ENCODE measurements at regions not wholly inside any gene's neighbourhood (a gene's known extent, or its start where the extent isn't known, plus 50 kb on each side); places are given as distances from the start of the nearest gene placed in this dataset.

GRCh38 chr3:144361002-144361401 is 389.4 kb downstream of the DIPK2A start:
- Histone ChIP-seq H3K4ac (ENCODE audit: low read depth, low read length) (no peak overlapping the region), H3K79me2 (ENCODE audit: insufficient read depth, low read length) (no peaks in the 10 kb centered on the region), H3K14ac (ENCODE audit: insufficient read depth, low read length) (no peak overlapping the region), H4K20me1 (ENCODE audit: control insufficient read depth, insufficient read depth, insufficient read length) (no peaks in the 10 kb centered on the region), H4K8ac (replicated peaks; ENCODE audit: insufficient read length, low read depth, low read length) (no peak overlapping the region), H3K56ac (ENCODE audit: insufficient read length, low read depth, low read length) (no peak overlapping the region), H3K4me1 (ENCODE audit: insufficient read depth, low read length) (no peaks in the 10 kb centered on the region), H2BK12ac (ENCODE audit: insufficient read length, low read depth, low read length) (no peak overlapping the region), H3K18ac (ENCODE audit: insufficient read length, low read depth, low read length) (no peak overlapping the region), H4K5ac (ENCODE audit: insufficient read length, low read depth, low read length) (no peak overlapping the region), H3K4me2 (ENCODE audit: insufficient read depth, insufficient read length, low read length) (no peak overlapping the region), H3K23me2 (ENCODE audit: insufficient read length, low read depth, low read length, poor library complexity, severe bottlenecking) (no peaks in the 10 kb centered on the region), H3K27ac (ENCODE audit: insufficient read length, low read depth, low read length) (no peak overlapping the region), H3K9me3 (ENCODE audit: control insufficient read depth, low read depth, low read length) (no peaks in the 10 kb centered on the region), H3T11ph (ENCODE audit: low read length) (no peak overlapping the region), H2BK5ac (ENCODE audit: insufficient read length, low read length) (no peak overlapping the region), H3K79me1 (ENCODE audit: insufficient read depth, low read depth, low read length, poor library complexity, severe bottlenecking) (no peaks in the 10 kb centered on the region), H2BK15ac (ENCODE audit: low read depth, low read length) (no peak overlapping the region), H2AFZ (ENCODE audit: low read length) (no peak overlapping the region), H3K23ac (ENCODE audit: insufficient read length, low read depth, low read length) (no peak overlapping the region), H4K91ac (ENCODE audit: insufficient read length, low read depth, low read length) (no peak overlapping the region), H2BK120ac (ENCODE audit: low read depth, low read length, poor library complexity, severe bottlenecking) (no peak overlapping the region), H2BK20ac (ENCODE audit: low read depth, low read length, poor library complexity, severe bottlenecking) (no peak overlapping the region), H2AK5ac (ENCODE audit: insufficient read length, low read length) (no peak overlapping the region), H3K27me3 (ENCODE audit: insufficient read depth, low read length) (no peaks in the 10 kb centered on the region), H3K9ac (ENCODE audit: extremely low read depth, insufficient read length, low read length) (no peak overlapping the region)
- H3K27ac Mint-ChIP-seq, result no peak overlapping the region
- H3K9me3 Mint-ChIP-seq, result peaks cover 0 to under 1% of the 10 kb centered on the region in 2 experiments; a peak in 2 of 5 replicates
- no peak overlapping the region for H3K4me3 Mint-ChIP-seq
- no peaks in the 10 kb centered on the region for H3K4me1 Mint-ChIP-seq
- H3K27me3 Mint-ChIP-seq (ENCODE audit: low read depth), result no peaks in the 10 kb centered on the region
- WGBS (ENCODE audit: extremely low coverage, insufficient read length, low lambda C conversion rate), result no CpG with 5 or more reads among the region's 1 CpG
- no peak for DNase-seq
- H3K36me3 Mint-ChIP-seq (ENCODE audit: insufficient read depth in 1 of 3, low read depth in 3 of 3), result no peaks in the 10 kb centered on the region; a peak in 1 of 7 replicates
- TF ChIP-seq CTCF (conservative IDR thresholded peaks at IDR 0.05), result no peak

Measured in H9 (cell line).